Small intestine (tissue), 7 donors: ENCODE measurements at regions not wholly inside any gene's neighbourhood (a gene's known extent, or its start where the extent isn't known, plus 50 kb on each side); places are given as distances from the start of the nearest gene placed in this dataset.

Source experiments
- DNase-seq, 2 donors: peaks; one replicate each; pipeline versions ENCODE4 v3.0.0 to v3.0.0-alpha.2; 2013
- FAIRE-seq: peaks from 2 replicates; lab custom pipeline; 2012; peaks lifted over from hg19 to GRCh38; lab: Jason Lieb, UNC
- H3K27ac ChIP-seq, 3 donors: one replicate each; pipeline ENCODE4 v1.5.1; 2013; ENCODE audit warnings: low read length in 2 of 3, mild to moderate bottlenecking in 2 of 3, control low read depth in 1 of 3, inconsistent platforms in 1 of 3, low read depth in 1 of 3, moderate library complexity in 1 of 3
- H3K27me3 ChIP-seq, 3 donors: one replicate each; pipeline ENCODE4 v1.6.1; 2013; ENCODE audit warnings: low read length in 3 of 3, inconsistent platforms in 1 of 3; ENCODE audit not compliant: control insufficient read depth in 3 of 3, insufficient read depth in 3 of 3
- H3K36me3 ChIP-seq, 3 donors: one replicate each; pipeline ENCODE4 v1.6.1; 2013; ENCODE audit warnings: low read length in 3 of 3, inconsistent platforms in 1 of 3, low read depth in 1 of 3, mild to moderate bottlenecking in 1 of 3, moderate library complexity in 1 of 3; ENCODE audit not compliant: control insufficient read depth in 3 of 3, insufficient read depth in 2 of 3
- H3K4me1 ChIP-seq, 3 donors: one replicate each; pipeline ENCODE4 v1.6.1; 2013; ENCODE audit warnings: low read length in 2 of 3, inconsistent platforms in 1 of 3, low read depth in 1 of 3, mild to moderate bottlenecking in 1 of 3, moderate library complexity in 1 of 3; ENCODE audit not compliant: control insufficient read depth in 3 of 3, insufficient read depth in 2 of 3
- H3K4me3 ChIP-seq, 3 donors: one replicate each; pipeline ENCODE4 v1.5.1; 2013; ENCODE audit warnings: low read length in 3 of 3, control low read depth in 1 of 3, inconsistent platforms in 1 of 3, low read depth in 1 of 3, mild to moderate bottlenecking in 1 of 3, moderate library complexity in 1 of 3
- H3K9me3 ChIP-seq, 2 donors: one replicate each; pipeline ENCODE4 v1.6.1; 2013; ENCODE audit warnings: low read depth in 1 of 2, low read length in 1 of 2; ENCODE audit not compliant: control insufficient read depth in 2 of 2, insufficient read depth in 1 of 2
- WGBS, 3 donors: extraction: QIAGEN DNeasy Blood & Tissue Kit; methylation state at CpG; one replicate each; pipeline ENCODE4 v1.1.7; 2013; 5-methylcytosine and 5-hydroxymethylcytosine counted together
- donor health status: healthy with polysubstance abuse.
- donor health status: control.
- donor health status: control.
- donor health status: Bipolar disorder and iron deficiency.
- donor health status: healthy.

GRCh38 chr17:36823850-36824677 is 113.2 kb upstream of the LHX1 start:
- DNase-seq (no peak), FAIRE-seq (no peak)
- WGBS, 3 donors: 70 to 73% (median 72%) methylated on average over 11 to 12 of the region's 12 CpGs
- H3K27ac ChIP-seq: no peak overlapping the region
- no peak overlapping the region for H3K4me3 ChIP-seq
- no peaks in the 10 kb centered on the region for H3K36me3 ChIP-seq
- H3K27me3 ChIP-seq: peaks cover 0 to 19% (median 15%) of the 10 kb centered on the region in 3 donors
- no peaks in the 10 kb centered on the region for H3K9me3 ChIP-seq
- no peaks in the 10 kb centered on the region for H3K4me1 ChIP-seq

GRCh38 chr17:36824678-36825101 is 112.6 kb upstream of the LHX1 start:
- Histone ChIP-seq H3K27ac (no peak overlapping the region), H3K4me1 (no peaks in the 10 kb centered on the region), H3K4me3 (no peak overlapping the region), H3K27me3 (peaks cover 0 to 19% (median 15%) of the 10 kb centered on the region in 3 donors), H3K36me3 (no peaks in the 10 kb centered on the region), H3K9me3 (no peaks in the 10 kb centered on the region)
- no peak for DNase-seq
- no peak for FAIRE-seq
- WGBS, 3 donors: 52 to 67% (median 55%) methylated on average over 5 of the region's 5 CpGs

GRCh38 chr17:36825113-36825512 is 112.2 kb upstream of the LHX1 start:
- Histone ChIP-seq H3K36me3 (no peaks in the 10 kb centered on the region), H3K27me3 (peaks cover 0 to 19% (median 15%) of the 10 kb centered on the region in 3 donors), H3K27ac (no peak overlapping the region), H3K4me3 (no peak overlapping the region), H3K9me3 (no peaks in the 10 kb centered on the region), H3K4me1 (no peaks in the 10 kb centered on the region)
- no peak for DNase-seq
- no peak for FAIRE-seq
- 89 to 94% (median 93%) methylated on average over 2 of the region's 2 CpGs for WGBS, 3 donors

GRCh38 chr17:36825521-36825920 is 111.8 kb upstream of the LHX1 start:
- WGBS, 3 donors: 60 to 76% (median 66%) methylated on average over 7 to 8 of the region's 8 CpGs
- no peaks in the 10 kb centered on the region for H3K9me3 ChIP-seq

DNA sequence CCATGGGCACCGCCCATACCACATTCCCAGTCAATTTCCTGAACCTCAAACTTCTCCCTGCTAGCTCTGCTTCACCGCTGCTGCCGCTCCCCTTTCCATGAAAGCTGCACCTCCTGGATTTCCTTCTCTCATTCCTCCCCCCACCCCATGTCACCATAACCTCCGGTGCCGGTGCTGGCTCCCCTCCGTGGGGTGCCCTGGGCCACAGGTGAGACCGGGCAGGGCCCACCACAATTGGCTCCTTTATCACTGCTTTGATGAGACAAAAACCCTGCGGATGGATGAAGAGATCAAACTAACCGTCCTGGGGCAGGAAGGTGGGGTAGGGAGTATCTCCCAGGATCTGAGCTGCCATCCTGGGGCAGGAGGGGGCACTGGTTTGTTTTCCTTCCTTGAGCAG is 111.3 kb upstream of the LHX1 start:
- Histone ChIP-seq H3K36me3 (no peaks in the 10 kb centered on the region), H3K27ac (no peak overlapping the region), H3K4me1 (no peaks in the 10 kb centered on the region), H3K27me3 (peaks cover 0 to 19% (median 15%) of the 10 kb centered on the region in 3 donors), H3K4me3 (no peak overlapping the region), H3K9me3 (no peaks in the 10 kb centered on the region)
- DNase-seq: no peak
- FAIRE-seq: no peak
- 37 to 49% (median 45%) methylated on average over 9 of the region's 9 CpGs for WGBS, 3 donors

More at GRCh38 chr17:36825521-36825920, 111.8 kb upstream of the LHX1 start:
- Histone ChIP-seq H3K27me3 (peaks cover 0 to 19% (median 15%) of the 10 kb centered on the region in 3 donors), H3K36me3 (no peaks in the 10 kb centered on the region), H3K4me1 (no peaks in the 10 kb centered on the region), H3K4me3 (no peak overlapping the region), H3K27ac (no peak overlapping the region)
- DNase-seq (no peak), FAIRE-seq (no peak)

DNA sequence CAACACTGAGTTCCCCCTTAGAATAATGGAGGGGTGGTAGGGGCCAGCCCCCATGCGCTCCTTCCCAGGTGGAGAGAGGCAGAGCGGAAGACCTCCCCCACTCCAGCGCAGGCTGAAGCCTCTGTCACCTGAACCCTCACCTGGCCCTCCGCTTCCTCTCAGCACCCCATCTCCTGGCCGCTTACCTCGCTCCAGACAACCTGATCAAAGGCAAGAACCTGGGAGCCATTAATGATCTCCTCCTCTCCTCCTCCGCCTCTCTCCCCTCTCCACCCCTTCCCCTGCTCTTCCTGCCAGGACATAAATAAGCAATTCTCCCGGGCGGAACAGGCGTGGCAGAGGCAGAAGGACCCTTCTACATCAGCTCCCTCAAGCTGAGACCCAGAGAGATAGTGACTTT is 110.2 kb upstream of the LHX1 start:
- FAIRE-seq: no peak
- H3K9me3 ChIP-seq: no peaks in the 10 kb centered on the region
- H3K4me3 ChIP-seq: no peak overlapping the region
- no peaks in the 10 kb centered on the region for H3K36me3 ChIP-seq
- peaks cover 0 to 19% (median 10%) of the 10 kb centered on the region in 3 donors for H3K27me3 ChIP-seq
- no peaks in the 10 kb centered on the region for H3K4me1 ChIP-seq
- WGBS, 3 donors: 33 to 49% (median 37%) methylated on average over 10 of the region's 10 CpGs
- no peak for DNase-seq
- H3K27ac ChIP-seq: no peak overlapping the region

DNA sequence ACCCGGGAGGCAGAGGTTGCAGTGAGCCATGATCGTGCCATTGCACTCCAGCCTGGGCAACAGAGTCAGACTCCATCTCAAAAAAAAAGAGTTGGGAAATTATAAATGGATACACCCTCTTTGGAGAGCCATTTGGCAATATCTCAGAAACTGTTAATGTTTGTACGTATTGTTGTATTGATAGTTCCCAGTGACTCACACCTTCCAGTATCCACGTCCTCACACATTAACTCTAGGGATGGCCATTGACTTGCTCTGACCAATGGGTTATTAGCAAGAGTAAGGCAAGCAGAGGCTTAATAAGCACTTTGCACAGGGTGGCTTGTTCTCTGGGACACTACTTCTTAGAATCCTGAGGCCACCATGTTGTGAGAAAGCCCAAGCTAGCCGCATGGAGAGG is 107.6 kb upstream of the LHX1 start:
- no peak overlapping the region for H3K27ac ChIP-seq
- H3K4me1 ChIP-seq: no peaks in the 10 kb centered on the region
- no peak for DNase-seq
- H3K36me3 ChIP-seq: no peaks in the 10 kb centered on the region
- no peak overlapping the region for H3K4me3 ChIP-seq
- no peak for FAIRE-seq
- peaks cover 0 to 19% (median 6%) of the 10 kb centered on the region in 3 donors for H3K27me3 ChIP-seq
- H3K9me3 ChIP-seq: no peaks in the 10 kb centered on the region
- WGBS, 3 donors: 66 to 81% (median 69%) methylated on average over 5 of the region's 5 CpGs

- Histone ChIP-seq H3K27me3 (no peaks in the 10 kb centered on the region), H3K27ac (no peak overlapping the region), H3K4me1 (no peaks in the 10 kb centered on the region), H3K4me3 (no peak overlapping the region), H3K9me3 (no peaks in the 10 kb centered on the region), H3K36me3 (no peaks in the 10 kb centered on the region)
- WGBS, 3 donors: 52 to 96% (median 93%) methylated on average over 1 of the region's 1 CpG
- DNase-seq (no peak), FAIRE-seq (no peak)
Observed at GRCh38 chr17:36833279-36833678, 104.0 kb upstream of the LHX1 start.
